GM12892 (cell line): ENCODE measurements at regions not wholly inside any gene's neighbourhood (a gene's known extent, or its start where the extent isn't known, plus 50 kb on each side); places are given as distances from the start of the nearest gene placed in this dataset.
"Not testable (repeated sequence)": the region's sequence is repeated elsewhere in the genome, so short reads cannot be mapped to it uniquely, and the experiment has no call there.

ENCODE experiments used
- DNase-seq: peaks from one replicate; pipeline ENCODE4 v3.0.0; 2011; ENCODE audit not compliant: insufficient read length
- FAIRE-seq: peaks from 2 replicates; lab custom pipeline; 2011; peaks lifted over from hg19 to GRCh38; lab: Jason Lieb, UNC
- POLR2A ChIP-seq: IDR thresholded peaks from 2 replicates; pipeline ENCODE4 v1.6.1; 2011; ENCODE audit warnings: low read depth, low read length, control low read depth
- POLR2AphosphoS5 ChIP-seq: IDR thresholded peaks from 2 replicates; pipeline ENCODE4 v1.6.1; 2011; ENCODE audit warnings: low read depth, low read length, control low read depth
- TAF1 ChIP-seq: IDR thresholded peaks from 2 replicates; pipeline ENCODE4 v1.6.1; 2011; ENCODE audit warnings: low read depth, mild to moderate bottlenecking, control low read depth, low read length, borderline replicate concordance

DNA sequence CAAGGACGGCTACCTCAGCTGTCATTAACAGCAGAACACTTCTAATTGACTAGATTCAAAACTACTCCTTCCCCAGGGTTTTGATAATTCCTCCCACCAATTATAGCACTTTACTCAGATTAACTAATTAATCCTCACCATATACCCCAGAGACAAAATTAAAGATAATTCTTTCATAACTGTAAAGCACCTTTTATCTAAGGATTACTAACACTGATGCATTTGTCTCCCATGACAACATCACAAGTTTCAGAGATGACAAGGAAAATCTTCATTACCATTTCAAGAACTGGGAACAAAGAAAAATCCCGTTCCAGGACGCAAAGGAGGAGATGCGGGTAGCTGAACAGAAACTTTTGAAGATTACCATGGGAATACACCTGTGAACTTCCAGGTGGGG lies 129.4 kb upstream of the ITGA6 start:
- FAIRE-seq (no peak), DNase-seq (no peak)
- TF ChIP-seq POLR2A = no peak
- TF ChIP-seq POLR2AphosphoS5 = no peak
- TF ChIP-seq TAF1 = no peak

DNA sequence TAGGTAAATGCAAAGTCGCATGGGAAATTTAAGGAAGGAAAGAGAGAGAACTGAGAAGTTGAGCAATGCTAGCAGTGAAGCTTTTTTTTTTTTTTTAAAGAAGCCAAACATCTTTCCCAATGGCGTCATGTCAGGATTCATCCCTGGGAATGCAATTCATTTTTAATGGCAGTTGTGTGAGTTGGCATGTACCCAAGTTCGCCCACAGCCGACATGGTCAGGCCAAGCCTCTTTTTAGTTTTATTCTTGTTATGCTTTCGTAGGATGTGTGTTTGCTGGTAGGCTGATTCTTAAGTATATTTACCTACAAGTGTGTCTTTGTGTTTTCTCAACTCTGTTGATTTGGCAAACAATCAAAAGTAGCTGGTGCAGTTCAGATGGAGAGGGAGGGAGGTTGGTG lies 127.6 kb upstream of the ITGA6 start:
- FAIRE-seq (no peak), DNase-seq (no peak)
- no peak for TF ChIP-seq POLR2A
- TF ChIP-seq POLR2AphosphoS5 = no peak
- no peak for TF ChIP-seq TAF1

DNA sequence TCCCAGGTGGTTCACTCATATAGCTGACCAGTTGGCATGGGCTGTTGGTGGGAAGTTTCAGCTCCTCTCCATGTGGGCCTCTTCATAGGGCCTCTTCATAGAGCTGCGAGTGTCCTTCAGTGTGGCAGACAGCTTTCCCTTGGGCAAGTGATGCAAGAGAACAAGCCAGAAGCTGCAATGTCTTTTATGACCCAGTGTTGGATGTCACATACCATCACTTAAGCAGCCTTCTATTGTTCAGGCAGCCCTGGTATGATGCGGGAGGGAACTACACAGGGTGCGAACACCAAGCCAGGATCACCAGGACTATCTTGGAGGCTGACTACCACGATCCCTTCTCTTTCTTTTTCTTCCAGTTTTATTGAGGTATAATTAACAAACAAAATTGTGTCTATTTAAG lies 126.5 kb upstream of the ITGA6 start:
- TF ChIP-seq POLR2AphosphoS5 = no peak
- TF ChIP-seq POLR2A = no peak
- no peak for TF ChIP-seq TAF1
- DNase-seq (no peak), FAIRE-seq (no peak)

DNA sequence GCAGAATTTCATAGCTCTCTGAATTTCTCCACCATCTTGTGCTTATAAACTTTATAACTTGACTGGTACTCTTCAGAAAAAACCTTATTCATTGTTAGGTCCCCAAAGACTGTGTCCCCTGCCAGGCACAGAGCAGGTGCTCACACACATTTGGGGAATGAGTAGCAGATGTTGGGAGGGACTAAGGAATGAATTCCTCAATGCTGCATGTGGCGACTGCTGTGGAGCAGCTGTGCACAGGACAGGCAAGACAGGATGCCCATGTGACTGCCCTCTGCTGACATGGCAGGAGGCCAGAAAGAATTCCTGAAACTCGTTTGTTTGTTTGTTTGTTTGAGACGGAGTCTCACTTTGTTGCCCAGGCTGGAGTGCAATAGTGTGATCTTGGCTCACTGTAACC lies 122.3 kb upstream of the ITGA6 start:
- no peak for FAIRE-seq
- DNase-seq = no peak
- TF ChIP-seq POLR2AphosphoS5 (no peak), POLR2A (no peak), TAF1 (no peak)

DNA sequence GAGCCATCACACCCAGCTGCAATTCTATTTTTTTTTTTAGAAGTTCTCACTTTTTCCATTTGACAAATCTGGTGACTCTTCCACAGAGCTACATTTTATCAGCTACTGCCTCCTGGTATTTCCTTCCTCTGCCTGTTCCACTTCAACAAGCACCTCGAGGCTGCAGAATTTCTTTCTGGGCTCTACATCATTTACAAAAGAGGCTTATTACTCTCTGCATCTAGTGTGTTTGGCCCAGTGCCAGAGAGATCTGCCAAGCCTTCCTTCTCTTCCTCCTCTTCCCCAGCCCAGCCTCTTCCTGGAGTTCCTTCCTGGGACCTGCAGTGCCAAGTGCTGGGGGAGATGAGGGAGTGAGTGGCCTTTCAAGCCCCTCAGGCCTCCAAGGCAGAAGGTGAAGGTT lies 119.6 kb upstream of the ITGA6 start:
- DNase-seq = no peak
- FAIRE-seq = no peak

DNA sequence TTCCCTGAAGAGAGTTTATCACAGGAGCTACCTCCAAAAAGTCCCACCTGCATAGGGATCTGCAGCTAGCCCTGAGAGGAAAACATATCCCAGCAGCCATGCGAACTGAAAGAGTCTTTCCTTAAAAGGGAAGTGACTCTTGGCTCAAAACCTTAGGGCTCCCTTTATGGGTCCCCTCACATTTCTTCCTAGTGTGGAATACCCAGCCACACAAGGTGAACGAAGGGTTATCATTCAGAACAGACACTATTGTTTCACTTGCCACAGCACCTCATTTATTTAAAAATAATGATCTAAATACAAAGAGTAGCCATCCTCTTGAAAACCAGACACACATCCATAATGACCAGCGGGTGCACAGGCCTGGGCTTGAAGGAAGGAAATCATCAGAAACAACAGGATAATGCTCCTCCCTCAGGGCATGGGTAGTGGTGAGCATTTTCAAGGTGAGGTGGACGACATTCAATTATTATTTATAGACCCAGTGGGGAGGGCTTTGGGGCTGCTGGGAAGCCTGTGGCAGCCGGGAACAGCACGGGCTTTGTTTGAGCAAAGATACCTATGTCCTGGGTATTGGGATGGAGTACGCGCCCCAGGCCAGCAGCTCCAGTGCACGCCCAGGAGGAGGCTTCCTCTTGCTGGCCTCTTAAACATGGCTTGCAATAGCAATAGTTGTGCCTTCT lies 119.0 kb upstream of the ITGA6 start:
- DNase-seq (no peak), FAIRE-seq (no peak)
- TF ChIP-seq POLR2AphosphoS5 = no peak
- no peak for TF ChIP-seq TAF1
- TF ChIP-seq POLR2A = no peak

More for the DNA sequence above, 119.6 kb upstream of the ITGA6 start:
- TF ChIP-seq POLR2A (no peak), POLR2AphosphoS5 (no peak)

DNA sequence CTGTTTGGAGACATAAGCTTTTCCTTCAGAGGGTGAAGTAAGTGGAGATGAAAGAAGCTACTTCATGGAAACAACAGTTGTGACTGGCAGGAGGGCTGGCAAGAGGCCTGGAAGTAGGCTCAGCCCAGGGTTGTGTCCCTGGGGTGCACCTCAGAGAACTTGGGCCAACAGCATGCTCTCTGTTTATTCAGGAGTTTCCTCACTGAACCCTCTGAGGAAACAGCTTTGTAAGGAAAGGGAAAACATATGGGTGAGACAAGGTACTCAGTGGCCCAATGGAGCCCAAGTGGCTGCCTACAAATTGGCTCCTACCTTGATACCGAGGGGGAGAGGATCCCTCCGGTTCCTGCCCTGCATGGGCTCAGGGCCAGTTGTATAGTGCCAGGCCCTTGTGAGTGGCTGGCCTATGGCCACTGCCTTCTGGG lies 115.5 kb upstream of the ITGA6 start:
- FAIRE-seq (no peak), DNase-seq (no peak)
- TF ChIP-seq POLR2A (no peak), TAF1 (no peak), POLR2AphosphoS5 (no peak)

DNA sequence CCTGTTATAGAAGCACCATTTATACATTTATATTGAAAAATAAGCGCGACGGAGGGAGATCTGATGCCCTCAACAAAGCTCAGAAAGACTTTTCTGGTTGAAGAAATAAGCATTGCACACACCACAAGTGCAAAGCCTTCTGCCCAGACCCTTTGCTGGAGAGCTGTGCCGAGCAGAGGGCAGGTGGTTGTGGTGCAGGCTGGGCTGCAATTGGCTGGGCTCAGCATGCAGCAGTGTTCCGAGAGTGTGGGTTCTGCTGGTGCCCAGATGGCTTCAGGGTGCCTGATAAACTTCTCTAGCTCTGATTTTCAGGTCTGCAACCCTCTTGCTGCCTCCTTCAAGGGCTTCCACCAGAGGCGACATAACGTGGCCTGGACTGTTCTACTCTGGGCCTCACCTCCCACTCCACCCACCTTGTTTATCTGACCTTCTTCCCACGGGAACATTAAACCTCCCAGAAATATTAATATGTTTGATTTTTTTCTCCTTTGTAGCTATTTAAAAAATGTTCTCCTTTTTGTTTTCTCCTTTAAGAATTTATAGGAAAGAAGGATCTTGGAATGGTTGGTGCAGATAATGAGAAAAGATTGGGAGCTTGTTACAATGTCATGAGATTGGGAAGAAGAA lies 113.6 kb upstream of the ITGA6 start:
- FAIRE-seq (no peak), DNase-seq (no peak)
- TF ChIP-seq POLR2AphosphoS5 (no peak), TAF1 (no peak), POLR2A (no peak)

DNA sequence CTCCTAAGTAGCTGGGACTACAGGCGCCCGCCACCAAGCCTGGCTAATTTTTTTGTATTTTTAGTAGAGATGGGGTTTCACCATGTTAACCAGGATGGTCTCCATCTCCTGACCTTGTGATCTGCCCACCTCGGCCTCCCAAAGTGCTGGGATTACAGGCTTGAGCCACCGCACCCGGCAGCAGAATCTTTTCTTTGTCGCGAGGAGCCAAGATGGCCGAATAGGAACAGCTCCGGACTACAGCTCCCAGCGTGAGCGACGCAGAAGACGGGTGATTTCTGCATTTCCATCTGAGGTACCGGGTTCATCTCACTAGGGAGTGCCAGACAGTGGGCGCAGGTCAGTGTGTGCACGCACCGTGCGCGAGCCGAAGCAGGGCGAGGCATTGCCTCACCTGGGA lies 112.3 kb upstream of the ITGA6 start:
- DNase-seq, FAIRE-seq: not testable (repeated sequence)

DNA sequence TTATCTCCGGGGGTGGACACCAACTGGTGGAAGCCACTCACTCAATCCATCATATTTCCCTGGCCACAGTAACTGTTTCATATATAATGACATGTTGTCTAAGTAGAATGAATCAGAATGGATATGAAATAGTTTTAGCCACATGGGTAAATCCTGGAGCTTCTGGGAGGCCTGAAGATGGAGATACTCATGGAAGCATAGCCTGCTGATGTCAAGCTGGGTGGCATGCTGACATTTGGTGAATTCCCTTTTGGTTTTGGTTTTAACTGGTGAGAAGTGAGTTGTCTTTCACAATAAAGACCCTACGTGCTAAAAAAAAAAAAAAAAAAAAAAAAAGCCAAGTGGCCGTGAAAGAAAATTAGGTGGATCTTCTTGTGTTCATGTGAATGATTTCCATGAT lies 105.3 kb upstream of the ITGA6 start:
- no peak for TF ChIP-seq TAF1
- no peak for TF ChIP-seq POLR2AphosphoS5
- TF ChIP-seq POLR2A = no peak
- no peak for DNase-seq
- FAIRE-seq = no peak

DNA sequence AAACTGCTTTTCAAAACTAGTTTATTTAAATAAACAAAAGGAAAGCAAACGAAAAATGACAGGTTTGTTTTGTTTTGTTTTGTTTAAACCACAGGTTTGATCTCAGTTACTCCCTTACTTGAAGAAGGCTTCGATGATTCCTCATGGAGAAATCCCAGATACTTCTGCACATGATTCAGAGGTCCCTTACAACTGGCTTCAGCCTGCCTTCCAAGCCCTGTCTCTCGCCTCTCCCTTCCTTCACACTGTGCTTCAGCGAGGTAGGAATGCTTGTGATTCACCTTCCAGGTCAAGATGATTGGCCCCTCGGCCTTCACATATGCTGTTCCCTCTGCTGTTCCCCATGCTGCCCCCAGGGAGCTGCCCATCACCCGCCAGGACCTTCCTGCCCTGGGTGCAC lies 104.1 kb upstream of the ITGA6 start:
- DNase-seq (no peak), FAIRE-seq (no peak)
- TF ChIP-seq TAF1 (no peak), POLR2A (no peak), POLR2AphosphoS5 (no peak)

DNA sequence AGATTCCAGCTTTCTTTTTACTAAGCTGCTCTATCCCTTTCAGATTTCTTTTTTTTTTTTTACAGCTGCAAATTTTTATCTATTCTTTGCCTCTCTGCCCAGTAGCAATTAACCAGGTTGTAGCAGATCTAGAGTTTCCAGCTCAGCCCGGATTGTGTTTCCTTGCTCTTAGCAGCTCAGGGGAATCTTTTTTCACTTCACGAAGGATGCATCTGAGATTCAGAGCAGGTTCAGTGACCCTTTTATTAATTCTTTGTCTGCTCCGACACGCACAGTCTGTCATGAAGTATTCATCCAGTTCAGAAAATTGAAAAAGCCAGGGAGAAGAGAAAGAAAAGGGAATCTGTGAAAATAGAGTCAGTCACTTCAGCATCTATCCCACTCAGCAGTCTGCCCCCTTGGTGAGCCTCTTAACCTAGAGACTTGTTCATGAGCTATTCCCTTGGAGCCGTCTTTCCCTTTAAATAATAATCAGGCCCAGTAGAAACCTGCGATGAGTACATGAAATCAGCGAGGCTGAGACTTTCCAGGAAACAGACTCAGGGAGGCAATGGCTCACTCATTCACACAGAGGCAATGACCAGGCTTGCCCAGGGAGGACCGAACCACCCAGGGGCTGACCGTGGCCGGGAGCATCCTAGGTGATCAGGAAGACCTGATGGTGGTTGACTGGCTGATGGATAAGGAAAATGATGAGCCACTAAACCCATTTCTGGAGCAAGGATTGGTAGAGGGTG lies 103.4 kb upstream of the ITGA6 start:
- no peak for FAIRE-seq
- no peak for DNase-seq
- TF ChIP-seq POLR2A (no peak), POLR2AphosphoS5 (no peak), TAF1 (no peak)
